Gastroesophageal sphincter (tissue), 4 donors: ENCODE measurements at regions not wholly inside any gene's neighbourhood (a gene's known extent, or its start where the extent isn't known, plus 50 kb on each side); places are given as distances from the start of the nearest gene placed in this dataset.

ENCODE experiments used
- ATAC-seq: fragments of 150-250 bp; one replicate; pipeline ENCODE4 v1.9.1; 2016; ENCODE audit warnings: mild to moderate bottlenecking, moderate library complexity
- H3K27ac ChIP-seq, 4 donors: fragments of 200-600 bp; sonication (generic) in 3 of 4; 1 replicate in 3 of 4; 2 replicates in 1 of 4; pipeline ENCODE4 v1.5.1; 2016 to 2019
- H3K27me3 ChIP-seq: fragments of 200-600 bp; sonication (generic); one replicate; pipeline ENCODE4 v1.5.1; 2019
- H3K36me3 ChIP-seq, 2 donors: fragments of 200-600 bp; sonication (generic); one replicate each; pipeline ENCODE4 v1.5.1; 2019; ENCODE audit warnings: control low read depth in 1 of 2
- H3K4me1 ChIP-seq, 3 donors: fragments of 200-600 bp; sonication (generic); 1 replicate in 2 of 3; 2 replicates in 1 of 3; pipeline ENCODE4 v1.5.1; 2016 to 2019; ENCODE audit warnings: control low read depth in 2 of 3
- H3K4me3 ChIP-seq, 2 donors: fragments of 200-600 bp; sonication (generic); one replicate each; pipeline ENCODE4 v1.5.1; 2019; ENCODE audit warnings: mild to moderate bottlenecking in 1 of 2, moderate library complexity in 1 of 2
- H3K9me3 ChIP-seq, 3 donors: fragments of 200-600 bp; sonication (generic); one replicate each; pipeline ENCODE4 v1.5.1; 2017 to 2019; ENCODE audit warnings: control low read depth in 2 of 3
- CTCF ChIP-seq, 4 experiments: fragments of 200-600 bp in 2 of 4; fragments of 450-650 bp in 2 of 4; sonication (generic) in 1 of 4; IDR thresholded peaks; one replicate each; pipeline ENCODE4 v1.5.1; 2017 to 2019; ENCODE audit warnings: antibody characterized with exemption in 4 of 4, mild to moderate bottlenecking in 2 of 4, moderate library complexity in 2 of 4
- EP300 ChIP-seq: sonication (generic); formaldehyde crosslinking; IDR thresholded peaks from one replicate; pipeline ENCODE4 v1.6.1; 2017; ENCODE audit warnings: antibody characterized with exemption, mild to moderate bottlenecking
- POLR2A ChIP-seq, 2 donors: fragments of 450-650 bp; IDR thresholded peaks; one replicate each; pipeline ENCODE4 v1.6.1; 2017; ENCODE audit warnings: antibody characterized with exemption in 2 of 2, mild to moderate bottlenecking in 2 of 2, moderate library complexity in 1 of 2
- POLR2AphosphoS5 ChIP-seq: sonication (generic); formaldehyde crosslinking; IDR thresholded peaks from one replicate; pipeline ENCODE4 v1.6.1; 2017; ENCODE audit warnings: antibody characterized with exemption
- WGBS, 2 donors: methylation state at CpG; one replicate each; pipeline ENCODE4 v1.1.5; 2018; ENCODE audit warnings: low coverage in 1 of 2; 5-methylcytosine and 5-hydroxymethylcytosine counted together

- Histone ChIP-seq H3K9me3 (no peaks in the 10 kb centered on the region), H3K27me3 (no peaks in the 10 kb centered on the region), H3K27ac (no peak overlapping the region), H3K4me3 (no peak overlapping the region), H3K4me1 (peaks cover 0 to 20% (median 0%) of the 10 kb centered on the region in 3 donors), H3K36me3 (no peaks in the 10 kb centered on the region)
- TF ChIP-seq EP300: no peak
- no peak for TF ChIP-seq POLR2AphosphoS5
- no peak for TF ChIP-seq POLR2A (IDR thresholded peaks at IDR 0.05)
- TF ChIP-seq CTCF (IDR thresholded peaks at IDR 0.05): no peak
- ATAC-seq: no peak
Measured at GRCh38 chr1:193346085-193346484, 159.7 kb upstream of the B3GALT2 start.

GRCh38 chr1:193342811-193343210 lies 156.4 kb upstream of the B3GALT2 start:
- ATAC-seq: no peak
- Histone ChIP-seq H3K36me3 (no peaks in the 10 kb centered on the region), H3K4me1 (peaks cover 0 to 21% (median 0%) of the 10 kb centered on the region in 3 donors), H3K27ac (no peak overlapping the region), H3K27me3 (no peaks in the 10 kb centered on the region), H3K4me3 (no peak overlapping the region), H3K9me3 (no peaks in the 10 kb centered on the region)
- 67 to 96% methylated on average over 1 to 12 of the region's 13 CpGs for WGBS, 2 donors
- TF ChIP-seq EP300 (no peak), CTCF (IDR thresholded peaks at IDR 0.05) (no peak), POLR2A (IDR thresholded peaks at IDR 0.05) (no peak), POLR2AphosphoS5 (no peak)

GRCh38 chr1:193340331-193340730 lies 153.9 kb upstream of the B3GALT2 start:
- ATAC-seq: no peak
- no peak for TF ChIP-seq CTCF (IDR thresholded peaks at IDR 0.05)
- no peak for TF ChIP-seq EP300
- no peak for TF ChIP-seq POLR2A (IDR thresholded peaks at IDR 0.05)
- TF ChIP-seq POLR2AphosphoS5: no peak
- H3K27ac ChIP-seq: no peak overlapping the region
- H3K36me3 ChIP-seq: no peaks in the 10 kb centered on the region
- no peaks in the 10 kb centered on the region for H3K27me3 ChIP-seq
- no peaks in the 10 kb centered on the region for H3K9me3 ChIP-seq
- H3K4me1 ChIP-seq: peaks cover 0 to 28% (median 2%) of the 10 kb centered on the region in 3 donors
- no peak overlapping the region for H3K4me3 ChIP-seq

GRCh38 chr1:193339401-193339800 lies 153.0 kb upstream of the B3GALT2 start:
- H3K36me3 ChIP-seq: no peaks in the 10 kb centered on the region
- H3K27ac ChIP-seq: no peak overlapping the region
- H3K27me3 ChIP-seq: no peaks in the 10 kb centered on the region
- no peak for ATAC-seq
- WGBS, 2 donors: 73 to 83% methylated on average over 4 of the region's 4 CpGs
- peaks cover 0 to 29% (median 2%) of the 10 kb centered on the region in 3 donors for H3K4me1 ChIP-seq
- TF ChIP-seq CTCF (IDR thresholded peaks at IDR 0.05): no peak
- TF ChIP-seq POLR2AphosphoS5: no peak
- no peak for TF ChIP-seq EP300
- no peak for TF ChIP-seq POLR2A (IDR thresholded peaks at IDR 0.05)
- H3K4me3 ChIP-seq: no peak overlapping the region
- no peaks in the 10 kb centered on the region for H3K9me3 ChIP-seq

GRCh38 chr1:193338194-193338593 lies 151.8 kb upstream of the B3GALT2 start:
- WGBS, 2 donors: 49 to 78% methylated on average over 2 of the region's 2 CpGs
- Histone ChIP-seq H3K36me3 (no peaks in the 10 kb centered on the region), H3K4me1 (peaks cover 0 to 29% (median 2%) of the 10 kb centered on the region in 3 donors), H3K27ac (no peak overlapping the region), H3K4me3 (no peak overlapping the region), H3K9me3 (peaks cover 0 to 6% (median 0%) of the 10 kb centered on the region in 3 donors), H3K27me3 (no peaks in the 10 kb centered on the region)
- TF ChIP-seq CTCF (IDR thresholded peaks at IDR 0.05) (no peak), EP300 (no peak), POLR2A (IDR thresholded peaks at IDR 0.05) (no peak), POLR2AphosphoS5 (no peak)
- no peak for ATAC-seq
